GM19397 (cell line): ENCODE measurements at regions not wholly inside any gene's neighbourhood (a gene's known extent, or its start where the extent isn't known, plus 50 kb on each side); places are given as distances from the start of the nearest gene placed in this dataset.
A peak's percentile ranks its signal among the peaks of the same experiment; 100 is the strongest.

Source experiments
- ATAC-seq: cut with Tn5 transposase; IDR thresholded peaks from one replicate; pipeline ENCODE4 v1.9.1; 2021; ENCODE audit warnings: mild to moderate bottlenecking, moderate library complexity; ENCODE audit not compliant: unreplicated experiment

- ATAC-seq, result no peak
Measured at GRCh38 chr3:59268170-59268569, 218.3 kb upstream of the CFAP20DC start.

- no peak for ATAC-seq
Measured at GRCh38 chr3:59267021-59267420, 217.2 kb upstream of the CFAP20DC start.

- ATAC-seq, result no peak
Measured at GRCh38 chr3:59266551-59266950, 216.7 kb upstream of the CFAP20DC start.

- no peak for ATAC-seq
Measured at GRCh38 chr3:59265566-59265965, 215.7 kb upstream of the CFAP20DC start.

GRCh38 chr3:59264366-59264765, 214.5 kb upstream of the CFAP20DC start:
- ATAC-seq, result no peak

- ATAC-seq, result no peak
Measured at GRCh38 chr3:59263152-59263551, 213.3 kb upstream of the CFAP20DC start.

- peak; percentile 96 for ATAC-seq
Measured at GRCh38 chr3:59262076-59262498, 212.3 kb upstream of the CFAP20DC start.

GRCh38 chr3:59261009-59261408, 211.2 kb upstream of the CFAP20DC start:
- ATAC-seq, result no peak

- ATAC-seq, result no peak
Measured at GRCh38 chr3:59258550-59259260, 208.9 kb upstream of the CFAP20DC start.

- no peak for ATAC-seq
Measured at GRCh38 chr3:59257506-59257905, 207.7 kb upstream of the CFAP20DC start.

- no peak for ATAC-seq
Measured at GRCh38 chr3:59256230-59256629, 206.4 kb upstream of the CFAP20DC start.

GRCh38 chr3:59254976-59255375, 205.2 kb upstream of the CFAP20DC start:
- no peak for ATAC-seq

- no peak for ATAC-seq
Measured at GRCh38 chr3:59254433-59254832, 204.6 kb upstream of the CFAP20DC start.

GRCh38 chr3:59253523-59253922, 203.7 kb upstream of the CFAP20DC start:
- ATAC-seq, result no peak

GRCh38 chr3:59251869-59252268, 202.0 kb upstream of the CFAP20DC start:
- no peak for ATAC-seq

GRCh38 chr3:59250600-59250999, 200.8 kb upstream of the CFAP20DC start:
- no peak for ATAC-seq

- no peak for ATAC-seq
Measured at GRCh38 chr3:59249698-59250361, 200.0 kb upstream of the CFAP20DC start.

- no peak for ATAC-seq
Measured at GRCh38 chr3:59249004-59249403, 199.2 kb upstream of the CFAP20DC start.

- peak; percentile 55 for ATAC-seq
Measured at GRCh38 chr3:59247402-59247841, 197.6 kb upstream of the CFAP20DC start.

- ATAC-seq, result peak; percentile 61
Measured at GRCh38 chr3:59246719-59247401, 197.0 kb upstream of the CFAP20DC start.

- ATAC-seq, result no peak
Measured at GRCh38 chr3:59245859-59246501, 196.2 kb upstream of the CFAP20DC start.
